K562 (cell line): ENCODE measurements at regions not wholly inside any gene's neighbourhood (a gene's known extent, or its start where the extent isn't known, plus 50 kb on each side); places are given as distances from the start of the nearest gene placed in this dataset.

Experiments used
- CAMTA2 ChIP-seq: fragments of 250-450 bp; sonication (Bioruptor Pico); conservative IDR thresholded peaks from 2 replicates; pipeline ENCODE4 v1.5.1; 2022
- CEBPG ChIP-seq, 3 experiments: fragments of 200-800 bp in 1 of 3; sonication (Bioruptor generic) in 1 of 3; sonication (generic) in 1 of 3; formaldehyde crosslinking in 1 of 3; IDR thresholded peaks in 2 of 3; conservative IDR thresholded peaks in 1 of 3; 2 replicates each; pipeline versions ENCODE4 v1.6.1 to v1.8.0; 2016 to 2022; ENCODE audit warnings: missing compliant biosample characterization in 2 of 3, missing genetic modification characterization in 2 of 3, mild to moderate bottlenecking in 1 of 3, missing genetic modification reagents in 1 of 3
- ELF2 ChIP-seq: fragments of 250-450 bp; sonication (Bioruptor Pico); IDR thresholded peaks from 2 replicates; pipeline ENCODE4 v1.5.0; 2021; ENCODE audit warnings: mild to moderate bottlenecking
- ESRRB ChIP-seq: fragments of 250-450 bp; sonication (Bioruptor Pico); IDR thresholded peaks from 2 replicates; pipeline ENCODE4 v1.5.0; 2020; ENCODE audit warnings: mild to moderate bottlenecking, moderate library complexity, borderline replicate concordance
- HIVEP1 ChIP-seq: fragments of 250-450 bp; sonication (Bioruptor Pico); IDR thresholded peaks from 2 replicates; pipeline ENCODE4 v1.4.0; 2020; ENCODE audit warnings: mild to moderate bottlenecking
- MEIS2 ChIP-seq: fragments of 450-650 bp; IDR thresholded peaks from 2 replicates; pipeline ENCODE4 v1.6.1; 2014; ENCODE audit warnings: mild to moderate bottlenecking; ENCODE audit not compliant: partially characterized antibody
- MXI1 ChIP-seq: IDR thresholded peaks from 2 replicates; pipeline ENCODE4 v1.6.1; 2011; ENCODE audit warnings: low read depth, mild to moderate bottlenecking, improper control_type of control experiment, low read length
- NBN ChIP-seq: fragments of 450-650 bp; IDR thresholded peaks from 2 replicates; pipeline ENCODE4 v1.6.1; 2016; ENCODE audit warnings: low read depth, mild to moderate bottlenecking
- SPI1 ChIP-seq: IDR thresholded peaks from 2 replicates; pipeline ENCODE4 v1.6.1; 2011; ENCODE audit warnings: low read depth, low read length, control low read depth, borderline replicate concordance
- ZFP36 ChIP-seq: fragments of 150-350 bp; IDR thresholded peaks from 2 replicates; pipeline ENCODE4 v1.6.1; 2018; ENCODE audit warnings: low read length, low read depth; ENCODE audit not compliant: partially characterized antibody
- ZNF212 ChIP-seq: fragments of 450-650 bp; formaldehyde crosslinking; IDR thresholded peaks from 2 replicates; pipeline ENCODE4 v1.4.0; 2020; ENCODE audit warnings: mild to moderate bottlenecking
- ZNF316 ChIP-seq: fragments of 450-650 bp; IDR thresholded peaks from 2 replicates; pipeline ENCODE4 v1.6.1; 2016
- ZNF655 ChIP-seq: fragments of 250-450 bp; sonication (Bioruptor Pico); IDR thresholded peaks from 2 replicates; pipeline ENCODE4 v1.5.0; 2021
- ZNF76 ChIP-seq: fragments of 250-450 bp; sonication (Bioruptor Pico); IDR thresholded peaks from 2 replicates; pipeline ENCODE4 v1.4.0; 2020; ENCODE audit warnings: mild to moderate bottlenecking, moderate library complexity, borderline replicate concordance
- ZNF79 ChIP-seq: fragments of 250-450 bp; sonication (Bioruptor Pico); IDR thresholded peaks from 2 replicates; pipeline ENCODE4 v1.4.0; 2020; ENCODE audit warnings: low read depth, mild to moderate bottlenecking, moderate library complexity
- TF ChIP-seq, protein P1 (sequence below): fragments of 250-450 bp; sonication (Bioruptor Pico); IDR thresholded peaks from 2 replicates; pipeline ENCODE4 v1.8.0; 2021; ENCODE audit warnings: moderate library complexity, mild to moderate bottlenecking, inconsistent platforms
- TF ChIP-seq, protein P2 (sequence below): fragments of 250-450 bp; sonication (Bioruptor Pico); IDR thresholded peaks from 2 replicates; pipeline ENCODE4 v1.8.0; 2022; ENCODE audit warnings: moderate library complexity, mild to moderate bottlenecking, inconsistent platforms
- TF ChIP-seq, protein P3 (sequence below): sonication (generic); formaldehyde crosslinking; IDR thresholded peaks from 2 replicates; pipeline ENCODE4 v1.8.0; 2022; ENCODE audit warnings: mild to moderate bottlenecking, missing genetic modification reagents

DNA sequence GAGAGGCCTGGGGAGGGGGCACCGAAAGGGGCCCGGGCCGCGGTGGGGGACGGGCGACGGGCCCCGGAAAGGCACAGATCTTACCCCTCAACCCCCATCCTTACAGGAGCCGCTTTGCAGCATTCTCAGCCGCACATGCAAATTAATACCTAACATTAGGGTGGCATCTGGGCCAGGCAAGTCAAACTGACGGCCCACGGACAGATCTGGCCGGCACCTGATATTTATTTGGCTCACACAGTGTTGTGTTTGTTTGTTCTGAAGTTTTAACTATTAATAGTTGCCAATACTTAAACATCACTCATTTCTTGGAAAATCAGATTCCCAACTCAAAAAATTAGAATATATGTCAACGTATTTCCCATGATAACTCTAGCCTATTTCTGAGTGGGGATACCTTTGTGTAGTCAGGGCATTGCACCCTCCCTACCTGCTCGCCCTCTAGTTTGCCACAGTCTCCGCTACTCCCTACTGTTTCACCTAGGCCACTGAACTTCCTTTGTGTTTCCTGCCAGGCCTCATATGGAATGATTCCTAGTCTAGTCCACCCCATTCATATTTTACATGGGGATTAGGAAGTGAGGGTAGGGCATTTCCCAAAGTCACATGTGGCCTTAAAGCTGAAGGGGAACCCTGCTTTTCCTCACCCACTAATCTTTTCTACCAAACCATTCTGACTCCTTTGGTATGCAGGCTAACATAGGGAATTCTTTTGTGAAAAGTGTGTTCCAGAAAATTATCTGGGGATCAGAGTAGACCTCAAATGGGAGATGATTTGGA is 71.9 kb upstream of the LARP1 start (continued):
- TF ChIP-seq, protein P1, sequence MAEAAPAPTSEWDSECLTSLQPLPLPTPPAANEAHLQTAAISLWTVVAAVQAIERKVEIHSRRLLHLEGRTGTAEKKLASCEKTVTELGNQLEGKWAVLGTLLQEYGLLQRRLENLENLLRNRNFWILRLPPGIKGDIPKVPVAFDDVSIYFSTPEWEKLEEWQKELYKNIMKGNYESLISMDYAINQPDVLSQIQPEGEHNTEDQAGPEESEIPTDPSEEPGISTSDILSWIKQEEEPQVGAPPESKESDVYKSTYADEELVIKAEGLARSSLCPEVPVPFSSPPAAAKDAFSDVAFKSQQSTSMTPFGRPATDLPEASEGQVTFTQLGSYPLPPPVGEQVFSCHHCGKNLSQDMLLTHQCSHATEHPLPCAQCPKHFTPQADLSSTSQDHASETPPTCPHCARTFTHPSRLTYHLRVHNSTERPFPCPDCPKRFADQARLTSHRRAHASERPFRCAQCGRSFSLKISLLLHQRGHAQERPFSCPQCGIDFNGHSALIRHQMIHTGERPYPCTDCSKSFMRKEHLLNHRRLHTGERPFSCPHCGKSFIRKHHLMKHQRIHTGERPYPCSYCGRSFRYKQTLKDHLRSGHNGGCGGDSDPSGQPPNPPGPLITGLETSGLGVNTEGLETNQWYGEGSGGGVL (CRISPR knock-in tag): no peak
- TF ChIP-seq ZNF316 (no peak), MEIS2 (no peak), ZNF212 (CRISPR knock-in tag) (no peak), CAMTA2 (CRISPR knock-in tag) (no peak), HIVEP1 (CRISPR knock-in tag) (no peak), MXI1 (no peak), ZNF655 (no peak), ZNF79 (CRISPR knock-in tag) (no peak), NBN (no peak), CEBPG (CRISPR knock-in tag; IDR thresholded peaks at IDR 0.05) (no peak), CEBPG (tag; conservative IDR thresholded peaks at IDR 0.05 in 1 of 2, IDR thresholded peaks at IDR 0.05 in 1 of 2) (peak in 1 of 2 experiments; percentile 20; a peak in 1 of 4 replicates), ZFP36 (peak; percentile 83), ELF2 (no peak), ZNF76 (CRISPR knock-in tag) (peak; percentile 39; the same call in 1 of the 2 replicates), ESRRB (CRISPR knock-in tag) (no peak), SPI1 (no peak)
- TF ChIP-seq, protein P2, sequence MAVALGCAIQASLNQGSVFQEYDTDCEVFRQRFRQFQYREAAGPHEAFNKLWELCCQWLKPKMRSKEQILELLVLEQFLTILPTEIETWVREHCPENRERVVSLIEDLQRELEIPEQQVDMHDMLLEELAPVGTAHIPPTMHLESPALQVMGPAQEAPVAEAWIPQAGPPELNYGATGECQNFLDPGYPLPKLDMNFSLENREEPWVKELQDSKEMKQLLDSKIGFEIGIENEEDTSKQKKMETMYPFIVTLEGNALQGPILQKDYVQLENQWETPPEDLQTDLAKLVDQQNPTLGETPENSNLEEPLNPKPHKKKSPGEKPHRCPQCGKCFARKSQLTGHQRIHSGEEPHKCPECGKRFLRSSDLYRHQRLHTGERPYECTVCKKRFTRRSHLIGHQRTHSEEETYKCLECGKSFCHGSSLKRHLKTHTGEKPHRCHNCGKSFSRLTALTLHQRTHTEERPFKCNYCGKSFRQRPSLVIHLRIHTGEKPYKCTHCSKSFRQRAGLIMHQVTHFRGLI (CRISPR knock-in tag): no peak
- TF ChIP-seq, protein P3, sequence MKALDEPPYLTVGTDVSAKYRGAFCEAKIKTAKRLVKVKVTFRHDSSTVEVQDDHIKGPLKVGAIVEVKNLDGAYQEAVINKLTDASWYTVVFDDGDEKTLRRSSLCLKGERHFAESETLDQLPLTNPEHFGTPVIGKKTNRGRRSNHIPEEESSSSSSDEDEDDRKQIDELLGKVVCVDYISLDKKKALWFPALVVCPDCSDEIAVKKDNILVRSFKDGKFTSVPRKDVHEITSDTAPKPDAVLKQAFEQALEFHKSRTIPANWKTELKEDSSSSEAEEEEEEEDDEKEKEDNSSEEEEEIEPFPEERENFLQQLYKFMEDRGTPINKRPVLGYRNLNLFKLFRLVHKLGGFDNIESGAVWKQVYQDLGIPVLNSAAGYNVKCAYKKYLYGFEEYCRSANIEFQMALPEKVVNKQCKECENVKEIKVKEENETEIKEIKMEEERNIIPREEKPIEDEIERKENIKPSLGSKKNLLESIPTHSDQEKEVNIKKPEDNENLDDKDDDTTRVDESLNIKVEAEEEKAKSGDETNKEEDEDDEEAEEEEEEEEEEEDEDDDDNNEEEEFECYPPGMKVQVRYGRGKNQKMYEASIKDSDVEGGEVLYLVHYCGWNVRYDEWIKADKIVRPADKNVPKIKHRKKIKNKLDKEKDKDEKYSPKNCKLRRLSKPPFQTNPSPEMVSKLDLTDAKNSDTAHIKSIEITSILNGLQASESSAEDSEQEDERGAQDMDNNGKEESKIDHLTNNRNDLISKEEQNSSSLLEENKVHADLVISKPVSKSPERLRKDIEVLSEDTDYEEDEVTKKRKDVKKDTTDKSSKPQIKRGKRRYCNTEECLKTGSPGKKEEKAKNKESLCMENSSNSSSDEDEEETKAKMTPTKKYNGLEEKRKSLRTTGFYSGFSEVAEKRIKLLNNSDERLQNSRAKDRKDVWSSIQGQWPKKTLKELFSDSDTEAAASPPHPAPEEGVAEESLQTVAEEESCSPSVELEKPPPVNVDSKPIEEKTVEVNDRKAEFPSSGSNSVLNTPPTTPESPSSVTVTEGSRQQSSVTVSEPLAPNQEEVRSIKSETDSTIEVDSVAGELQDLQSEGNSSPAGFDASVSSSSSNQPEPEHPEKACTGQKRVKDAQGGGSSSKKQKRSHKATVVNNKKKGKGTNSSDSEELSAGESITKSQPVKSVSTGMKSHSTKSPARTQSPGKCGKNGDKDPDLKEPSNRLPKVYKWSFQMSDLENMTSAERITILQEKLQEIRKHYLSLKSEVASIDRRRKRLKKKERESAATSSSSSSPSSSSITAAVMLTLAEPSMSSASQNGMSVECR: no peak
